MCF 10A (cell line): ENCODE measurements at regions not wholly inside any gene's neighbourhood (a gene's known extent, or its start where the extent isn't known, plus 50 kb on each side); places are given as distances from the start of the nearest gene placed in this dataset.

ENCODE experiments used
- BruUV-seq: library from RNA; stranded (reverse); fragments of 400-500 nt; replicated peaks from 2 replicates; lab custom pipeline; 2021; lab: Mats Ljungman, UMichigan
- CTCF ChIA-PET: fragments of 300-600 bp; sonication (Branson Sonifier 250); formaldehyde crosslinking; extraction: SDS; loops from one replicate; lab custom pipeline; 2021; ENCODE audit warnings: antibody characterized with exemption, inconsistent platforms; lab: Yijun Ruan, JAX
- POLR2A ChIA-PET: fragments of 300-600, 350-650 bp; sonication (Branson Sonifier 250); formaldehyde crosslinking; extraction: SDS; loops from one replicate; lab custom pipeline; 2020; ENCODE audit warnings: antibody characterized with exemption, inconsistent platforms; lab: Yijun Ruan, JAX
- DNase-seq: peaks from one replicate; pipeline ENCODE4 v3.0.0-alpha.2; 2018; ENCODE audit not compliant: unreplicated experiment
- H3K27ac Mint-ChIP-seq: one replicate; pipeline ENCODE4 v1.8.0; 2022; ENCODE audit warnings: mild to moderate bottlenecking, low read depth, mixed read lengths; ENCODE audit not compliant: unreplicated experiment
- H3K27me3 Mint-ChIP-seq: one replicate; pipeline ENCODE4 v1.8.0; 2022; ENCODE audit warnings: mixed read lengths; ENCODE audit not compliant: insufficient read depth, unreplicated experiment
- H3K36me3 Mint-ChIP-seq: one replicate; pipeline ENCODE4 v1.8.0; 2022; ENCODE audit warnings: mild to moderate bottlenecking, moderate library complexity, mixed read lengths; ENCODE audit not compliant: insufficient read depth, unreplicated experiment
- H3K4me1 Mint-ChIP-seq: one replicate; pipeline ENCODE4 v1.8.0; 2022; ENCODE audit warnings: mixed read lengths; ENCODE audit not compliant: insufficient read depth, unreplicated experiment
- H3K4me3 Mint-ChIP-seq: one replicate; pipeline ENCODE4 v1.8.0; 2022; ENCODE audit warnings: mild to moderate bottlenecking, moderate library complexity, mixed read lengths; ENCODE audit not compliant: unreplicated experiment
- H3K9me3 Mint-ChIP-seq: one replicate; pipeline ENCODE4 v1.8.0; 2022; ENCODE audit warnings: mixed read lengths; ENCODE audit not compliant: unreplicated experiment
- CTCF ChIP-seq: fragments of 200-600 bp; IDR thresholded peaks from one replicate; pipeline ENCODE4 v1.8.0; 2022; ENCODE audit warnings: antibody characterized with exemption, mild to moderate bottlenecking; ENCODE audit not compliant: unreplicated experiment
- intact Hi-C: fragments of 100-400 bp; cut with micrococcal nuclease; formaldehyde crosslinking; loops from 2 replicates; pipeline ENCODE4 v1.14.1; 2022

- POLR2A ChIA-PET: interaction anchor here (1.1 kb wide), 1 partner anchor 13 kb away, joined by 4 read pairs; no protein-coding TSS in a partner anchor
- Mint-ChIP-seq H3K9me3 (no peaks in the 10 kb centered on the region), H3K4me3 (no peak overlapping the region), H3K4me1 (no peaks in the 10 kb centered on the region), H3K27ac (no peak overlapping the region), H3K27me3 (no peaks in the 10 kb centered on the region), H3K36me3 (no peaks in the 10 kb centered on the region)
- CTCF ChIA-PET: interaction anchor here (1.0 kb wide), 1 partner anchor 63 kb away, joined by 3 read pairs; no protein-coding TSS in a partner anchor
- TF ChIP-seq CTCF: no peak
- intact Hi-C loops: no loop called here
- BruUV-seq: no TSS peak
- DNase-seq: no peak
These were observed 51.4 kb upstream of the ZNF516 start for GRCh38 chr18:76546436-76546835.

GRCh38 chr18:76546088-76546435 is 51.0 kb upstream of the ZNF516 start:
- Mint-ChIP-seq H3K27me3 (no peaks in the 10 kb centered on the region), H3K36me3 (no peaks in the 10 kb centered on the region), H3K4me1 (no peaks in the 10 kb centered on the region), H3K27ac (no peak overlapping the region), H3K4me3 (no peak overlapping the region), H3K9me3 (no peaks in the 10 kb centered on the region)
- no peak for TF ChIP-seq CTCF
- DNase-seq: no peak
- CTCF ChIA-PET: no interaction called here
- no TSS peak for BruUV-seq
- intact Hi-C loops: no loop called here
- POLR2A ChIA-PET: interaction anchor here (1.1 kb wide), 1 partner anchor 14 kb away, joined by 4 read pairs; no protein-coding TSS in a partner anchor

DNA sequence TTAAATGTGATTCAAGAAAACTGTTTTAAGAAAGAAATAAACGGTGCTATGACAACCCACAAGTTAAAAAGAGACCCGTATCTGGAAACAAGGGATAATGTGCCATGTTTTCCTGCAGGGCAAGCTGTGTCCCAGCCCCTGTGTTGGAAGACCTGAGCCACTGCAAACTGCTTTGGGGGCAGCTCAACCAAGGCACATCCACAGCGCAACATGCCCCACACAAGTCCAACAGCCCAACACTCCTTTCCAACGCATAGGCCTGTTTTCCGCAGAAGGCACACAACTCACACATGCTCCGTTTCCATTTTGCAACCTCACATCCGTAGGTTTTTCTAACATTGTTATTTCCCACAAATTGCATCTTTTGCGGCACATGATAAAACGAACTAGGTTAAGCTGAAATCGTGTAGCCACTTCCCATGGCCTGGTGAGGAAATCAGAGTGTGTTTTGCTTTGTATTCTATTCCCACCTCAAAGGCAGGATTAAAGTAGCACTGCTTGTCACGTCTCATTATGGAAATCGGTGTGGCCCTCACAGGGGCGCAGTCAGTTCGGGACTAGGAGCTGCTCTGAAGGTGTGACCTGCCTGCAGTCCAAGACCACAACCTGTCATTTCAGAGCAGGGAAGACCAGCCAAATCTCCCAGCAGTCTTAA is 50.5 kb upstream of the ZNF516 start:
- ChIA-PET POLR2A (interaction anchor here (1.1 kb wide), 1 partner anchor 14 kb away, joined by 4 read pairs; no protein-coding TSS in a partner anchor), CTCF (no interaction called here)
- BruUV-seq: no TSS peak
- intact Hi-C loops: no loop called here
- H3K36me3 Mint-ChIP-seq: no peaks in the 10 kb centered on the region
- H3K4me3 Mint-ChIP-seq: no peak overlapping the region
- TF ChIP-seq CTCF: no peak
- no peaks in the 10 kb centered on the region for H3K4me1 Mint-ChIP-seq
- H3K9me3 Mint-ChIP-seq: no peaks in the 10 kb centered on the region
- no peaks in the 10 kb centered on the region for H3K27me3 Mint-ChIP-seq
- no peak overlapping the region for H3K27ac Mint-ChIP-seq
- no peak for DNase-seq

- Mint-ChIP-seq H3K27ac (no peak overlapping the region), H3K36me3 (no peaks in the 10 kb centered on the region), H3K4me3 (no peak overlapping the region), H3K4me1 (no peaks in the 10 kb centered on the region), H3K9me3 (no peaks in the 10 kb centered on the region), H3K27me3 (no peaks in the 10 kb centered on the region)
- intact Hi-C loops: no loop called here
- TF ChIP-seq CTCF: no peak
- POLR2A ChIA-PET: no interaction called here
- DNase-seq: no peak
- CTCF ChIA-PET: interaction anchor here (1.4 kb wide), 1 partner anchor 146 kb away, joined by 4 read pairs; no protein-coding TSS in a partner anchor
- no TSS peak for BruUV-seq
These were observed 49.7 kb upstream of the ZNF516 start for GRCh38 chr18:76544511-76545345.
